H1 (cell line): ENCODE measurements at regions not wholly inside any gene's neighbourhood (a gene's known extent, or its start where the extent isn't known, plus 50 kb on each side); places are given as distances from the start of the nearest gene placed in this dataset.

Source experiments
- CTCF ChIA-PET: fragments of 300-600 bp; sonication (Branson Sonifier 250); formaldehyde crosslinking; loops from one replicate; lab custom pipeline; 2021; ENCODE audit not compliant: partially characterized antibody; lab: Charles Lee
- POLR2A ChIA-PET: fragments of 300-600 bp; sonication (Branson Sonifier 250); formaldehyde crosslinking; loops from one replicate; lab custom pipeline; 2021; ENCODE audit warnings: inconsistent platforms; ENCODE audit not compliant: partially characterized antibody; lab: Charles Lee
- DNase-seq, 2 experiments: peaks; one replicate each; pipeline versions ENCODE4 v3.0.0 to v3.0.0-alpha.2; 2010 to 2022; ENCODE audit warnings: low spot score in 2 of 2, low read depth in 1 of 2, mixed read lengths in 1 of 2
- FAIRE-seq: peaks from 2 replicates; lab custom pipeline; 2011; peaks lifted over from hg19 to GRCh38; lab: Jason Lieb, UNC
- H2AFZ ChIP-seq: 2 replicates; pipeline ENCODE4 v1.8.1; 2012; ENCODE audit warnings: low read length, inconsistent platforms
- H2AK5ac ChIP-seq: 2 replicates; pipeline ENCODE4 v1.6.1; 2013; ENCODE audit warnings: low read depth, low read length
- H2BK120ac ChIP-seq: replicated peaks from 2 replicates; pipeline ENCODE3; 2013; ENCODE audit warnings: low read depth, low read length, inconsistent platforms
- H2BK12ac ChIP-seq: 2 replicates; pipeline ENCODE4 v1.6.1; 2013; ENCODE audit warnings: low read depth, low read length
- H2BK15ac ChIP-seq: 2 replicates; pipeline ENCODE4 v1.6.1; 2013; ENCODE audit warnings: low read length
- H2BK20ac ChIP-seq: 2 replicates; pipeline ENCODE4 v1.6.1; 2013; ENCODE audit warnings: low read length
- H2BK5ac ChIP-seq: 2 replicates; pipeline ENCODE4 v1.6.1; 2013; ENCODE audit warnings: low read depth, low read length
- H3K14ac ChIP-seq: 2 replicates; pipeline ENCODE4 v1.6.1; 2013; ENCODE audit warnings: inconsistent platforms; ENCODE audit not compliant: insufficient read length
- H3K18ac ChIP-seq: 2 replicates; pipeline ENCODE4 v1.6.1; 2013; ENCODE audit warnings: low read length; ENCODE audit errors: extremely low read depth
- H3K23ac ChIP-seq: 2 replicates; pipeline ENCODE4 v1.6.1; 2013; ENCODE audit warnings: inconsistent platforms; ENCODE audit not compliant: insufficient read length
- H3K23me2 ChIP-seq: 2 replicates; pipeline ENCODE4 v1.6.1; 2013; ENCODE audit warnings: low read depth, low read length
- H3K27ac ChIP-seq: 2 replicates; pipeline ENCODE4 v1.6.1; 2011; ENCODE audit warnings: low read depth, low read length, inconsistent platforms
- H3K27me3 ChIP-seq, 4 experiments: replicated peaks in 1 of 4; 1 replicate in 1 of 4; 2 replicates in 3 of 4; pipeline versions ENCODE4 v1.6.1 to v1.8.1; 2011 to 2013; ENCODE audit warnings: low read length in 3 of 4, mild to moderate bottlenecking in 3 of 4, inconsistent platforms in 2 of 4, mixed read lengths in 2 of 4, moderate library complexity in 1 of 4; ENCODE audit not compliant: control insufficient read depth in 3 of 4, insufficient read depth in 3 of 4; ENCODE audit errors: extremely low read depth in 1 of 4
- H3K36me3 ChIP-seq, 4 experiments: 2 replicates each; pipeline versions ENCODE4 v1.6.1 to v1.8.1; 2011 to 2013; ENCODE audit warnings: mild to moderate bottlenecking in 4 of 4, low read length in 3 of 4, moderate library complexity in 2 of 4, control low read depth in 1 of 4, inconsistent platforms in 1 of 4; ENCODE audit not compliant: insufficient read depth in 4 of 4, control insufficient read depth in 2 of 4
- H3K4ac ChIP-seq: replicated peaks from 2 replicates; pipeline ENCODE3; 2013; ENCODE audit warnings: low read length, low read depth, mixed read lengths, inconsistent platforms; ENCODE audit not compliant: insufficient read length
- H3K4me1 ChIP-seq, 4 experiments: replicated peaks in 1 of 4; 1 replicate in 1 of 4; 2 replicates in 3 of 4; pipeline versions ENCODE4 v1.6.1 to v1.8.1; 2011 to 2013; ENCODE audit warnings: low read length in 3 of 4, inconsistent platforms in 2 of 4, mixed read lengths in 1 of 4; ENCODE audit not compliant: insufficient read depth in 4 of 4, control insufficient read depth in 3 of 4
- H3K4me2 ChIP-seq, 2 experiments: 2 replicates each; pipeline versions ENCODE4 v1.6.1 to v1.8.1; 2011 to 2013; ENCODE audit warnings: low read depth in 2 of 2, low read length in 2 of 2, control low read depth in 1 of 2, inconsistent platforms in 1 of 2, mild to moderate bottlenecking in 1 of 2; ENCODE audit not compliant: insufficient read depth in 1 of 2
- H3K4me3 ChIP-seq, 4 experiments: fragments of 200-600, 300-600 bp in 1 of 4; sonication (generic), shearing (Covaris generic), sonication (Bioruptor Twin) in 1 of 4; 2 replicates each; pipeline versions ENCODE4 v1.5.1 to v1.8.1; 2011 to 2016; ENCODE audit warnings: low read length in 4 of 4, low read depth in 3 of 4, control low read depth in 2 of 4, inconsistent platforms in 2 of 4, mild to moderate bottlenecking in 2 of 4, mixed read lengths in 1 of 4, moderate library complexity in 1 of 4; ENCODE audit not compliant: insufficient read depth in 2 of 4; ENCODE audit errors: extremely low read depth in 1 of 4
- H3K56ac ChIP-seq: replicated peaks from 2 replicates; pipeline ENCODE3; 2013; ENCODE audit warnings: low read depth, mild to moderate bottlenecking, mixed read lengths, low read length, inconsistent platforms; ENCODE audit not compliant: insufficient read length
- H3K79me1 ChIP-seq: 2 replicates; pipeline ENCODE4 v1.6.1; 2013; ENCODE audit warnings: low read depth, low read length, control low read depth
- H3K79me2 ChIP-seq, 2 experiments: 2 replicates each; pipeline versions ENCODE4 v1.6.1 to v1.8.1; 2012 to 2013; ENCODE audit warnings: low read length in 2 of 2, mild to moderate bottlenecking in 2 of 2, inconsistent platforms in 1 of 2; ENCODE audit not compliant: insufficient read depth in 2 of 2, control insufficient read depth in 1 of 2
- H3K9ac ChIP-seq, 4 experiments: replicated peaks in 1 of 4; 1 replicate in 1 of 4; 2 replicates in 3 of 4; pipeline versions ENCODE4 v1.6.1 to v1.8.1; 2011 to 2013; ENCODE audit warnings: low read depth in 3 of 4, low read length in 3 of 4, control low read depth in 2 of 4, mild to moderate bottlenecking in 2 of 4, moderate library complexity in 2 of 4, inconsistent platforms in 1 of 4; ENCODE audit errors: extremely low read depth in 1 of 4
- H3K9me3 ChIP-seq, 2 experiments: 2 replicates each; pipeline versions ENCODE4 v1.6.1 to v1.8.1; 2012 to 2013; ENCODE audit warnings: mild to moderate bottlenecking in 2 of 2, moderate library complexity in 2 of 2, control low read depth in 1 of 2, inconsistent platforms in 1 of 2, low read depth in 1 of 2, low read length in 1 of 2, mixed read lengths in 1 of 2; ENCODE audit not compliant: insufficient read depth in 2 of 2
- H4K20me1 ChIP-seq, 2 experiments: replicated peaks in 1 of 2; 2 replicates each; pipeline versions ENCODE3 to v1.8.1; 2011 to 2013; ENCODE audit warnings: inconsistent platforms in 2 of 2, low read length in 2 of 2, mild to moderate bottlenecking in 1 of 2; ENCODE audit not compliant: insufficient read depth in 2 of 2, control insufficient read depth in 1 of 2
- H4K5ac ChIP-seq: 2 replicates; pipeline ENCODE4 v1.6.1; 2013; ENCODE audit warnings: low read length, low read depth, mixed read lengths, inconsistent platforms; ENCODE audit not compliant: insufficient read length
- H4K8ac ChIP-seq: 2 replicates; pipeline ENCODE4 v1.8.0; 2013; ENCODE audit warnings: mild to moderate bottlenecking, moderate library complexity, low read length, inconsistent platforms; ENCODE audit not compliant: insufficient read depth; ENCODE audit errors: extremely low read depth
- H4K91ac ChIP-seq: replicated peaks from 2 replicates; pipeline ENCODE3; 2013; ENCODE audit warnings: low read length, mixed read lengths, inconsistent platforms; ENCODE audit not compliant: insufficient read length
- JUN ChIP-seq: IDR thresholded peaks from 2 replicates; pipeline ENCODE4 v1.6.1; 2011; ENCODE audit warnings: low read depth, mild to moderate bottlenecking, improper control_type of control experiment, low read length
- KDM1A ChIP-seq: fragments of 200-600, 300-600 bp; sonication (generic); IDR thresholded peaks from 2 replicates; pipeline ENCODE4 v1.7.1; 2016; ENCODE audit warnings: mild to moderate bottlenecking, low read length, borderline replicate concordance
- NRF1 ChIP-seq: IDR thresholded peaks from 2 replicates; pipeline ENCODE4 v1.6.1; 2011; ENCODE audit warnings: mild to moderate bottlenecking, low read depth, low read length, improper control_type of control experiment
- POU5F1 ChIP-seq: IDR thresholded peaks from 2 replicates; pipeline ENCODE4 v1.6.1; 2011; ENCODE audit warnings: low read depth, mild to moderate bottlenecking, low read length, moderate library complexity
- SP1 ChIP-seq: IDR thresholded peaks from 2 replicates; pipeline ENCODE4 v1.6.1; 2011; ENCODE audit warnings: low read depth, low read length
- TAF1 ChIP-seq: IDR thresholded peaks from 2 replicates; pipeline ENCODE4 v1.6.1; 2011; ENCODE audit warnings: mild to moderate bottlenecking, low read depth, low read length
- TAF7 ChIP-seq: optimal IDR thresholded peaks from 2 replicates; pipeline ENCODE3; 2011; ENCODE audit warnings: low read depth, mild to moderate bottlenecking, inconsistent platforms, low read length, moderate library complexity, borderline replicate concordance
- WGBS, 2 experiments: shearing (Covaris generic) in 1 of 2; methylation state at CpG; one replicate each; pipeline versions ENCODE4 v1.1.6 to v1.1.7; 2013 to 2015; ENCODE audit warnings: low lambda C conversion rate in 2 of 2, mixed read lengths in 2 of 2, inconsistent platforms in 1 of 2, low coverage in 1 of 2, missing lambda C conversion rate in 1 of 2; ENCODE audit not compliant: insufficient replicate concordance in 2 of 2, insufficient coverage in 1 of 2, insufficient read length in 1 of 2; ENCODE audit errors: extremely low coverage in 1 of 2, missing lambda C conversion rate in 1 of 2; 5-methylcytosine and 5-hydroxymethylcytosine counted together

DNA sequence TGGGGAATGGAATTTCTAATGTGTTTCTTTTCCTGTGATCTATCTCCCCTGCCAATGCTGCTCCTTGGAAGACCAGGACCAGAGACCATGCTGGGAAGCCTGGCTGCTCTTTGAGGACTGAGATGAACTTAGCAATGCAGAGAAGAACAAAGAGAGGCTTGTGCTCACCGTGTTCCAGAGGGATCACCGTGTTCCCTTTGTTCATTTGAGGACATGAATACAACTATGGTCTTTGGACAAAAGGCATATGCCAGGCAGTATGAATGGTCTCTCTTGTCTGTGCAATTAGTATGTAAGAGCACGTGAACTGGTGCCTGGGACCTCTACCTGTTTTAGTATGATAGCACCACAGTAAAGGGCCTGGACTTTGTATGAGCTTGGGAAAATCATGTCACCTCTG lies 139.9 kb downstream of the TDRD15 start:
- CTCF ChIA-PET = interaction anchor here (0.8 to 1.8 kb wide), 2 partner anchors 9 to 64 kb away, joined by 3 to 5 read pairs; no protein-coding TSS in a partner anchor
- Histone ChIP-seq H2BK120ac (no peak overlapping the region), H3K36me3 (no peaks in the 10 kb centered on the region), H3K79me1 (no peaks in the 10 kb centered on the region), H3K9ac (no peak overlapping the region), H3K4me2 (no peak overlapping the region), H3K79me2 (no peaks in the 10 kb centered on the region), H2BK15ac (no peak overlapping the region), H3K18ac (no peak overlapping the region), H3K4me3 (no peak overlapping the region), H2BK5ac (no peak overlapping the region), H3K56ac (no peak overlapping the region), H3K27me3 (no peaks in the 10 kb centered on the region), H2AK5ac (no peak overlapping the region), H4K8ac (no peak overlapping the region), H3K4me1 (no peaks in the 10 kb centered on the region), H3K14ac (no peak overlapping the region), H2BK12ac (no peak overlapping the region), H4K20me1 (no peaks in the 10 kb centered on the region), H2BK20ac (no peak overlapping the region), H3K9me3 (no peaks in the 10 kb centered on the region), H3K27ac (no peak overlapping the region), H3K23ac (no peak overlapping the region), H3K4ac (no peak overlapping the region), H3K23me2 (no peaks in the 10 kb centered on the region), H2AFZ (no peak overlapping the region), H4K5ac (no peak overlapping the region), H4K91ac (no peak overlapping the region)
- DNase-seq (no peak), FAIRE-seq (no peak)
- TF ChIP-seq NRF1 (no peak), TAF1 (no peak), KDM1A (no peak), POU5F1 (no peak), JUN (no peak), TAF7 (no peak), SP1 (no peak)
- WGBS, 2 experiments = 96% methylated on average over 3 of the region's 3 CpGs; no CpG with 5 or more reads in 1 of the 2 experiments
- POLR2A ChIA-PET = no interaction called here
